Smooth muscle cell (in vitro differentiated cells): ENCODE measurements at regions not wholly inside any gene's neighbourhood (a gene's known extent, or its start where the extent isn't known, plus 50 kb on each side); places are given as distances from the start of the nearest gene placed in this dataset.

ENCODE experiments used
- DNase-seq: peaks from one replicate; lab custom pipeline; 2025; ENCODE audit not compliant: unreplicated experiment; lab: John Stamatoyannopoulos, UW
- H2AFZ ChIP-seq: fragments of 200-600 bp; sonication (generic); 2 replicates; pipeline ENCODE4 v1.6.0; 2016; ENCODE audit warnings: antibody characterized with exemption, low read depth, mild to moderate bottlenecking
- H3F3A ChIP-seq: fragments of 200-600 bp; sonication (generic); 2 replicates; pipeline ENCODE4 v1.6.0; 2017; ENCODE audit warnings: antibody characterized with exemption, low read depth
- H3K27ac ChIP-seq: fragments of 200-600 bp; sonication (generic); 2 replicates; pipeline ENCODE4 v1.5.1; 2016; ENCODE audit warnings: low read depth, mild to moderate bottlenecking
- H3K27me3 ChIP-seq: fragments of 200-600 bp; sonication (generic); 2 replicates; pipeline ENCODE4 v1.6.1; 2016; ENCODE audit warnings: low read depth, mild to moderate bottlenecking
- H3K36me3 ChIP-seq: fragments of 200-600 bp; sonication (generic); 2 replicates; pipeline ENCODE4 v1.5.1; 2016; ENCODE audit warnings: low read depth
- H3K4me1 ChIP-seq: fragments of 200-600 bp; sonication (generic); 2 replicates; pipeline ENCODE4 v1.5.1; 2016; ENCODE audit warnings: low read depth
- H3K4me2 ChIP-seq: fragments of 200-600 bp; sonication (generic); 2 replicates; pipeline ENCODE4 v1.6.0; 2016; ENCODE audit warnings: mild to moderate bottlenecking
- H3K4me3 ChIP-seq: fragments of 200-600 bp; sonication (generic); 2 replicates; pipeline ENCODE4 v1.5.1; 2016; ENCODE audit warnings: mild to moderate bottlenecking
- H3K79me2 ChIP-seq: fragments of 200-600 bp; sonication (generic); 2 replicates; pipeline ENCODE4 v1.6.0; 2016; ENCODE audit warnings: low read depth, mild to moderate bottlenecking
- H3K9ac ChIP-seq: fragments of 200-600 bp; sonication (generic); 2 replicates; pipeline ENCODE4 v1.6.0; 2016; ENCODE audit warnings: low read depth
- H3K9me3 ChIP-seq: fragments of 200-600 bp; sonication (generic); replicated peaks from 2 replicates; pipeline ENCODE4 v1.5.1; 2016; ENCODE audit warnings: low read depth
- H4K20me1 ChIP-seq: fragments of 200-600 bp; sonication (generic); 2 replicates; pipeline ENCODE4 v1.6.0; 2016; ENCODE audit warnings: low read depth
- CTCF ChIP-seq: fragments of 200-600 bp; sonication (generic); IDR thresholded peaks from 2 replicates; pipeline ENCODE4 v1.5.1; 2017; ENCODE audit warnings: borderline replicate concordance, mild to moderate bottlenecking, antibody characterized with exemption; ENCODE audit not compliant: insufficient read depth, poor library complexity, severe bottlenecking
- whole genome bisulfite sequencing: methylation state at CpG from one replicate; pipeline ENCODE4 v1.1.7; 2016; ENCODE audit warnings: low lambda C conversion rate; 5-methylcytosine and 5-hydroxymethylcytosine counted together

GRCh38 chr16:61233713-61234112 lies 802.5 kb downstream of the CDH8 start:
- Histone ChIP-seq H3K36me3 (no peaks in the 10 kb centered on the region), H4K20me1 (no peaks in the 10 kb centered on the region), H3K4me1 (no peaks in the 10 kb centered on the region), H3K27me3 (no peaks in the 10 kb centered on the region), H3K27ac (no peak overlapping the region), H3K9me3 (no peaks in the 10 kb centered on the region), H3F3A (no peaks in the 10 kb centered on the region), H3K79me2 (no peaks in the 10 kb centered on the region), H2AFZ (no peak overlapping the region), H3K9ac (no peak overlapping the region), H3K4me3 (no peak overlapping the region), H3K4me2 (no peak overlapping the region)
- WGBS, result 86% methylated on average over 3 of the region's 3 CpGs
- no peak for TF ChIP-seq CTCF
- DNase-seq, result no peak

- H3K27me3 ChIP-seq, result no peaks in the 10 kb centered on the region
- H3K9ac ChIP-seq, result no peak overlapping the region
- TF ChIP-seq CTCF, result no peak
- no peak overlapping the region for H3K27ac ChIP-seq
- H3K4me2 ChIP-seq, result no peak overlapping the region
- H4K20me1 ChIP-seq, result no peaks in the 10 kb centered on the region
- H3K79me2 ChIP-seq, result no peaks in the 10 kb centered on the region
- no peaks in the 10 kb centered on the region for H3F3A ChIP-seq
- WGBS, result 91% methylated on average over 1 of the region's 1 CpG
- H3K4me3 ChIP-seq, result no peak overlapping the region
- H3K4me1 ChIP-seq, result no peaks in the 10 kb centered on the region
- DNase-seq, result no peak
- no peaks in the 10 kb centered on the region for H3K36me3 ChIP-seq
- no peak overlapping the region for H2AFZ ChIP-seq
- H3K9me3 ChIP-seq, result no peaks in the 10 kb centered on the region
Observed at GRCh38 chr16:61228371-61228770, 807.9 kb downstream of the CDH8 start.

GRCh38 chr16:61215605-61216004 lies 820.6 kb downstream of the CDH8 start:
- Histone ChIP-seq H2AFZ (no peak overlapping the region), H3K9me3 (no peaks in the 10 kb centered on the region), H3K4me3 (no peak overlapping the region), H3F3A (no peaks in the 10 kb centered on the region), H3K4me1 (no peaks in the 10 kb centered on the region), H3K36me3 (no peaks in the 10 kb centered on the region), H3K27ac (no peak overlapping the region), H4K20me1 (no peaks in the 10 kb centered on the region), H3K4me2 (no peak overlapping the region), H3K79me2 (no peaks in the 10 kb centered on the region), H3K9ac (no peak overlapping the region), H3K27me3 (no peaks in the 10 kb centered on the region)
- WGBS, result 93% methylated on average over 3 of the region's 3 CpGs
- no peak for DNase-seq
- TF ChIP-seq CTCF, result no peak

GRCh38 chr16:61214780-61215179 lies 821.5 kb downstream of the CDH8 start:
- Histone ChIP-seq H3K27ac (no peak overlapping the region), H3K9me3 (no peaks in the 10 kb centered on the region), H3K79me2 (no peaks in the 10 kb centered on the region), H3K4me1 (no peaks in the 10 kb centered on the region), H3F3A (no peaks in the 10 kb centered on the region), H3K9ac (no peak overlapping the region), H2AFZ (no peak overlapping the region), H4K20me1 (no peaks in the 10 kb centered on the region), H3K36me3 (no peaks in the 10 kb centered on the region), H3K4me2 (no peak overlapping the region), H3K27me3 (no peaks in the 10 kb centered on the region), H3K4me3 (no peak overlapping the region)
- WGBS, result 86% methylated on average over 3 of the region's 3 CpGs
- no peak for DNase-seq
- TF ChIP-seq CTCF, result no peak
